HepG2 (cell line): ENCODE measurements at regions not wholly inside any gene's neighbourhood (a gene's known extent, or its start where the extent isn't known, plus 50 kb on each side); places are given as distances from the start of the nearest gene placed in this dataset.

Experiments
- ATAC-seq: fragments of 200-7000 bp; cut with Tn5 transposase; 3 replicates; pipeline ENCODE4 v1.9.1; 2020; ENCODE audit warnings: mild to moderate bottlenecking, moderate library complexity
- BruUV-seq: library from RNA; stranded (reverse); fragments of 400-500 nt; replicated peaks from 2 replicates; lab custom pipeline; 2021; lab: Mats Ljungman, UMichigan
- CTCF ChIA-PET: fragments of 300-600 bp; formaldehyde crosslinking; extraction: SDS; loops from one replicate; lab custom pipeline; 2021; ENCODE audit warnings: low total read pairs, inconsistent platforms, low intra/inter-chr PET ratio; lab: Yijun Ruan, JAX
- POLR2A ChIA-PET: fragments of 350-600 bp; sonication (Branson Sonifier 250); formaldehyde crosslinking; loops from one replicate; lab custom pipeline; 2020; ENCODE audit warnings: antibody characterized with exemption, inconsistent platforms; lab: Yijun Ruan, JAX
- DNase-seq: peaks from one replicate; pipeline ENCODE4 v3.0.0-alpha.2; 2015; ENCODE audit warnings: low spot score
- FAIRE-seq: peaks from 3 replicates; lab custom pipeline; 2011; peaks lifted over from hg19 to GRCh38; lab: Jason Lieb, UNC
- H2AFZ ChIP-seq: one replicate; pipeline ENCODE4 v1.6.1; 2011; ENCODE audit warnings: low read length, inconsistent platforms
- H3K27ac ChIP-seq: fragments of 300-600 bp; 3 replicates; pipeline ENCODE4 v1.8.0; 2011; ENCODE audit warnings: mixed run types, mild to moderate bottlenecking, mixed read lengths, low read length, inconsistent platforms; ENCODE audit not compliant: insufficient read depth; ENCODE audit errors: extremely low read length
- H3K27me3 ChIP-seq, 2 experiments: fragments of 200-600 bp in 1 of 2; 2 replicates in 1 of 2; 3 replicates in 1 of 2; pipeline versions ENCODE4 v1.6.0 to v1.8.0; 2011; ENCODE audit warnings: low read length in 2 of 2, mild to moderate bottlenecking in 2 of 2, moderate library complexity in 2 of 2, inconsistent platforms in 1 of 2; ENCODE audit not compliant: insufficient read depth in 2 of 2, control insufficient read depth in 1 of 2
- H3K36me3 ChIP-seq, 2 experiments: fragments of 200-600 bp in 1 of 2; replicated peaks in 1 of 2; 2 replicates in 1 of 2; 3 replicates in 1 of 2; pipeline versions ENCODE4 v1.5.1 to v1.8.0; 2011; ENCODE audit warnings: low read length in 2 of 2, inconsistent platforms in 1 of 2; ENCODE audit not compliant: insufficient read depth in 2 of 2, control insufficient read depth in 1 of 2
- H3K4me1 ChIP-seq: 2 replicates; pipeline ENCODE4 v1.5.1; 2012; ENCODE audit warnings: low read length, inconsistent platforms; ENCODE audit not compliant: insufficient read depth
- H3K4me2 ChIP-seq: 2 replicates; pipeline ENCODE4 v1.6.0; 2011; ENCODE audit warnings: low read depth, low read length, inconsistent platforms
- H3K4me3 ChIP-seq, 3 experiments: fragments of 200-600 bp in 1 of 3; sonication (generic), shearing (Covaris generic) in 1 of 3; replicated peaks in 1 of 3; 2 replicates each; pipeline ENCODE4 v1.5.1; 2011 to 2016; ENCODE audit warnings: low read length in 3 of 3, inconsistent platforms in 2 of 3, low read depth in 2 of 3, mild to moderate bottlenecking in 2 of 3, control low read depth in 1 of 3, mixed read lengths in 1 of 3; ENCODE audit not compliant: insufficient read depth in 1 of 3
- H3K79me2 ChIP-seq: one replicate; pipeline ENCODE4 v1.6.1; 2011; ENCODE audit warnings: low read length, inconsistent platforms; ENCODE audit not compliant: insufficient read depth
- H3K9ac ChIP-seq: 2 replicates; pipeline ENCODE4 v1.6.0; 2011; ENCODE audit warnings: mild to moderate bottlenecking, low read depth, low read length, inconsistent platforms; ENCODE audit not compliant: insufficient read depth
- H3K9me3 ChIP-seq: 2 replicates; pipeline ENCODE4 v1.5.1; 2012; ENCODE audit warnings: mild to moderate bottlenecking, low read length
- H4K20me1 ChIP-seq: 2 replicates; pipeline ENCODE4 v1.6.0; 2011; ENCODE audit warnings: inconsistent platforms, mild to moderate bottlenecking, low read length, moderate library complexity; ENCODE audit not compliant: insufficient read depth
- ATF4 ChIP-seq, 2 experiments: fragments of 450-650 bp in 1 of 2; sonication (generic) in 1 of 2; formaldehyde crosslinking; IDR thresholded peaks; 2 replicates each; pipeline versions ENCODE4 v1.5.0 to v1.8.0; 2020 to 2022; ENCODE audit warnings: mild to moderate bottlenecking in 1 of 2, missing genetic modification reagents in 1 of 2
- HOXA7 ChIP-seq: sonication (generic); formaldehyde crosslinking; IDR thresholded peaks from 2 replicates; pipeline ENCODE4 v1.8.1; 2022; ENCODE audit warnings: mild to moderate bottlenecking, missing genetic modification reagents, moderate library complexity
- PBX2 ChIP-seq: IDR thresholded peaks from 2 replicates; pipeline ENCODE4 v1.6.1; 2016; ENCODE audit warnings: control low read depth
- TAF15 ChIP-seq: fragments of 200-400 bp; formaldehyde crosslinking; IDR thresholded peaks from one replicate; pipeline ENCODE4 v1.6.1; 2018; ENCODE audit warnings: mild to moderate bottlenecking, low read depth, low read length; ENCODE audit not compliant: poor library complexity, severe bottlenecking
- TGIF2 ChIP-seq: IDR thresholded peaks from 2 replicates; pipeline ENCODE4 v1.6.1; 2016; ENCODE audit warnings: control low read depth, missing compliant biosample characterization
- ZHX2 ChIP-seq, 2 experiments: sonication (generic) in 1 of 2; formaldehyde crosslinking in 1 of 2; IDR thresholded peaks; 2 replicates each; pipeline versions ENCODE4 v1.6.1 to v1.9.0; 2014 to 2022; ENCODE audit warnings: antibody characterized with exemption in 1 of 2, borderline replicate concordance in 1 of 2, inconsistent platforms in 1 of 2, low read depth in 1 of 2, missing genetic modification reagents in 1 of 2
- ZNF318 ChIP-seq: sonication (generic); formaldehyde crosslinking; IDR thresholded peaks from 2 replicates; pipeline ENCODE4 v1.4.0; 2020; ENCODE audit warnings: mild to moderate bottlenecking, missing genetic modification reagents
- ZNF619 ChIP-seq: sonication (generic); formaldehyde crosslinking; IDR thresholded peaks from 2 replicates; pipeline ENCODE4 v1.4.0; 2020; ENCODE audit warnings: mild to moderate bottlenecking, missing genetic modification reagents
- WGBS: methylation state at CpG from one replicate; pipeline ENCODE4 v1.1.6; 2017; ENCODE audit warnings: low lambda C conversion rate; 5-methylcytosine and 5-hydroxymethylcytosine counted together
- in situ Hi-C: cut with HindIII; loops from 2 replicates; pipeline ENCODE4 v1.10.0; 2017; ENCODE audit warnings: low pct_unique_long_range_greater_than_20kb; ENCODE audit not compliant: extremely low pct_ligation_motif_present
- intact Hi-C: fragments of 100-400 bp; cut with micrococcal nuclease; formaldehyde crosslinking; loops from one replicate; pipeline ENCODE4 v1.10.0; 2022; ENCODE audit not compliant: unreplicated experiment

GRCh38 chr11:24142062-24142461, 354.8 kb upstream of the LUZP2 start:
- ChIA-PET CTCF (no interaction called here), POLR2A (no interaction called here)
- no TSS peak for BruUV-seq
- no peak for DNase-seq
- H3K4me3 ChIP-seq, result no peak overlapping the region
- H3K4me1 ChIP-seq, result no peaks in the 10 kb centered on the region
- no peak for FAIRE-seq
- H3K9me3 ChIP-seq, result no peaks in the 10 kb centered on the region
- no peak overlapping the region for H2AFZ ChIP-seq
- H3K79me2 ChIP-seq, result no peaks in the 10 kb centered on the region
- intact Hi-C loops (no loop called here), in situ Hi-C loops (no loop called here)
- no peaks in the 10 kb centered on the region for H4K20me1 ChIP-seq
- no peak overlapping the region for H3K4me2 ChIP-seq
- no peaks in the 10 kb centered on the region for H3K36me3 ChIP-seq
- no peak overlapping the region for H3K9ac ChIP-seq
- no peaks in the 10 kb centered on the region for H3K27me3 ChIP-seq
- WGBS, result under 1% methylated on average over 4 of the region's 4 CpGs
- H3K27ac ChIP-seq, result no peak overlapping the region
- no peak for ATAC-seq
- TF ChIP-seq ZHX2 (IDR thresholded peaks at IDR 0.05; ENCODE audit: low read depth) (no peak), ZHX2 (CRISPR knock-in tag; IDR thresholded peaks at IDR 0.05; ENCODE audit: borderline replicate concordance) (no peak), ZNF318 (CRISPR knock-in tag) (no peak), ZNF619 (CRISPR knock-in tag) (no peak), PBX2 (no peak), ATF4 (CRISPR knock-in tag; IDR thresholded peaks at IDR 0.05) (no peak), TGIF2 (CRISPR knock-in tag) (no peak), HOXA7 (CRISPR knock-in tag) (no peak), TAF15 (no peak)
